ENCODE measurements at regions not wholly inside any gene's neighbourhood (a gene's known extent, or its start where the extent isn't known, plus 50 kb on each side); places are given as distances from the start of the nearest gene placed in this dataset.
"Not testable (repeated sequence)": the region's sequence is repeated elsewhere in the genome, so short reads cannot be mapped to it uniquely, and the experiment has no call there.

DNA sequence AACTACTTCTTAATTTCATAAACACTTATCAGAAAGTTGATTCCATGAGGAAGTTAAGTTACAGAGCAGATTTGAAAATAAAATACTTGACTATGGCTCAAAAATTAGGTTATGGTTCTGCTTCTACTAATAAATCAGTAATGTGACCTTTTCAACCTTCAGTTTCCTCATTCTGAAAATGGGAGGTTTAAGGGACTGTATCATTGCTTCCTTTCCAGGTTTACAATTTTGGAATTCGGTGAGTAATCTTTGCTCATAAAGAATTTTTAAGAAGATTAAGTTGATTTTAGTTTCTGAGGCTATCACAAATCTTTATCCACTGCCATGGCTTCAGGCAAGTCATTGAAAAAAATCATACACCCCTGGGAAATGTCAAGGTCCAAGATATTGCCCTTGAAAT is 1061.2 kb downstream of the DIPK2A start:
- Mint-ChIP-seq H3K27me3 (ENCODE audit: insufficient read depth, unreplicated experiment) (no peaks in the 10 kb centered on the region), H3K4me1 (ENCODE audit: insufficient read depth, unreplicated experiment) (no peaks in the 10 kb centered on the region), H3K36me3 (ENCODE audit: insufficient read depth, unreplicated experiment) (no peaks in the 10 kb centered on the region), H3K4me3 (ENCODE audit: unreplicated experiment) (no peak overlapping the region), H3K9me3 (ENCODE audit: unreplicated experiment) (peaks cover 16% of the 10 kb centered on the region), H3K27ac (ENCODE audit: low read depth, unreplicated experiment) (no peak overlapping the region)
- TF ChIP-seq, protein P1, sequence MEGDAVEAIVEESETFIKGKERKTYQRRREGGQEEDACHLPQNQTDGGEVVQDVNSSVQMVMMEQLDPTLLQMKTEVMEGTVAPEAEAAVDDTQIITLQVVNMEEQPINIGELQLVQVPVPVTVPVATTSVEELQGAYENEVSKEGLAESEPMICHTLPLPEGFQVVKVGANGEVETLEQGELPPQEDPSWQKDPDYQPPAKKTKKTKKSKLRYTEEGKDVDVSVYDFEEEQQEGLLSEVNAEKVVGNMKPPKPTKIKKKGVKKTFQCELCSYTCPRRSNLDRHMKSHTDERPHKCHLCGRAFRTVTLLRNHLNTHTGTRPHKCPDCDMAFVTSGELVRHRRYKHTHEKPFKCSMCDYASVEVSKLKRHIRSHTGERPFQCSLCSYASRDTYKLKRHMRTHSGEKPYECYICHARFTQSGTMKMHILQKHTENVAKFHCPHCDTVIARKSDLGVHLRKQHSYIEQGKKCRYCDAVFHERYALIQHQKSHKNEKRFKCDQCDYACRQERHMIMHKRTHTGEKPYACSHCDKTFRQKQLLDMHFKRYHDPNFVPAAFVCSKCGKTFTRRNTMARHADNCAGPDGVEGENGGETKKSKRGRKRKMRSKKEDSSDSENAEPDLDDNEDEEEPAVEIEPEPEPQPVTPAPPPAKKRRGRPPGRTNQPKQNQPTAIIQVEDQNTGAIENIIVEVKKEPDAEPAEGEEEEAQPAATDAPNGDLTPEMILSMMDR (IDR thresholded peaks at IDR 0.05; ENCODE audit: unreplicated experiment), result no peak
- DNase-seq (ENCODE audit: unreplicated experiment), result no peak
- intact Hi-C loops (cut with micrococcal nuclease), result no loop called here
- ChIA-PET POLR2A (no interaction called here), CTCF (no interaction called here)
- no TSS peak for BruUV-seq (replicated peaks)

DNA sequence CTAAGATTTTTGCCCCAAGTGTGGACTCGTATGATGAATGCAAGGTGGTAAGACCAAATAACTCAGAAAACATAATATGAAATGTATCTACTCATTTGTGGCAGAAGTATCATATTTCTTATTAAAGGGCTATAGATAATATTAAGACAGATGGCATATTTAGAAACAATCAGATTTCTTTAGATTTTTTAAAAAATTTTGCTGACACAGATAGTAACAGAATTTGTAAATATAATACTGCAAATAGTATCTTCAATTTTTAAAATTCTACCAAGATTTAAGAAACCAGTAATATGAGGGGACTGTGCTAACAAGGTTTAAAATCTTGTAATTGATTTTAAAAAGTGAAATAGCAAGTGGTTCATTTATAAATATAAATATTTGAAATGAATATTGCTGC is 1064.1 kb downstream of the DIPK2A start:
- H3K4me1 Mint-ChIP-seq (ENCODE audit: insufficient read depth, unreplicated experiment), result no peaks in the 10 kb centered on the region
- H3K9me3 Mint-ChIP-seq (ENCODE audit: unreplicated experiment), result no peaks in the 10 kb centered on the region
- TF ChIP-seq, protein P1 (IDR thresholded peaks at IDR 0.05; ENCODE audit: unreplicated experiment), result no peak
- H3K27me3 Mint-ChIP-seq (ENCODE audit: insufficient read depth, unreplicated experiment), result no peaks in the 10 kb centered on the region
- no peak overlapping the region for H3K4me3 Mint-ChIP-seq (ENCODE audit: unreplicated experiment)
- no peak overlapping the region for H3K27ac Mint-ChIP-seq (ENCODE audit: low read depth, unreplicated experiment)
- CTCF ChIA-PET, result interaction anchor here (0.9 kb wide), 1 partner anchor 31 kb away, joined by 3 read pairs; no protein-coding TSS in a partner anchor
- no peaks in the 10 kb centered on the region for H3K36me3 Mint-ChIP-seq (ENCODE audit: insufficient read depth, unreplicated experiment)
- POLR2A ChIA-PET, result no interaction called here
- intact Hi-C loops (cut with micrococcal nuclease), result no loop called here
- no peak for DNase-seq (ENCODE audit: unreplicated experiment)
- BruUV-seq (replicated peaks), result no TSS peak

DNA sequence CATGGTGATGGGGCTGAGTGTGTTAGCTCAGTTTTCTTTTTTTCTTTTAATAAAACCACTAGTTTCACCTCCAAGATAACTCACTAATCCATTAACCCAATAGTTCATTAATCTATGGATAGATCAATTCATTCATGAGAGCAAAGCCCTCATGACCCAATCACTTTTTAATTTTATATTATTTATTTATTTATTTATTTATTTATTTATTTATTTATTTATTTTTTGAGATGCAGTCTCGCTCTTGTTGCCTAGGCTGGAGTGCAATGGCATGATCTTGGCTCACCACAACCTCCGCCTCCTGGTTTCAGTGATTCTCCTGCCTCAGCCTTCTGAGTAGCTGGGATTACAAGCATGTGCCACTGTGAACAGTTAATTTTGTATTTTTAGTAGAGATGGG is 1082.4 kb downstream of the DIPK2A start:
- BruUV-seq (replicated peaks); H3K4me3 Mint-ChIP-seq (ENCODE audit: unreplicated experiment); H3K27me3 Mint-ChIP-seq (ENCODE audit: insufficient read depth, unreplicated experiment); H3K4me1 Mint-ChIP-seq (ENCODE audit: insufficient read depth, unreplicated experiment); H3K27ac Mint-ChIP-seq (ENCODE audit: low read depth, unreplicated experiment); DNase-seq (ENCODE audit: unreplicated experiment); CTCF ChIA-PET; H3K9me3 Mint-ChIP-seq (ENCODE audit: unreplicated experiment); intact Hi-C loops (cut with micrococcal nuclease); H3K36me3 Mint-ChIP-seq (ENCODE audit: insufficient read depth, unreplicated experiment): not testable (repeated sequence)
- POLR2A ChIA-PET, result interaction anchor here (1.0 kb wide), 1 partner anchor 10 kb away, joined by 4 read pairs; no protein-coding TSS in a partner anchor

DNA sequence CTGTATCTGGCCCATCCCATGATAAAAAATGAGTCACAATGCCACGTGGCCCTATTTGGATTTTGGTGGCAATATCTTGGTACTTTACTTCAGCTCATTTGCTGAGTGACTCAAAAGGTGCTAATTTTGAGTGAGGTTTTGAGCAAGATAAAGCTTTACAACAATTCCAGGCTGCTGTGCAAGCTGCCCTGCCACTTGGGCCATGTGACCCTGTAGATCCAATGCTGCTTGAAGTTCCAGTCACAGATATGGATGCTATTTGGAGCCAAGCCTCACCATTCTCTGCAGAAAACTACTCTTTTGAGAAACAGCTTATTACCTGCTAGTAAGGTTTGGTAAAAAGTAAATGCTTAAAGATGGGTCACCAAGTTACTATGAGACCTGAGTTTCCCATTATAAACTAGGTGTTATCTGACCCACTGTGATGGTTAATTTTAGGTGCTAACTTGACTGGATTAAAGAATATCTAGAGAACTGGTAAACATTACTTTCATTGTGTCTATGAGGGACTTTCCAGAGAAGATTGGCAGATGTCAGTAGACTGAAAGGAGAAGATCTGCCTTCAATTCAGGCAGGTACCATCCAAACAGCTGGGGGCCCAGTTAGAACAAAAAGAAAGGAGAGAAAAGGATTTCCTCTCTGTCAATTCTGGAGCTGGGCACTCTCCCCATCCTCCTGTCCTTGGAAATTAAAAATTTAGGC is 1083.9 kb downstream of the DIPK2A start:
- no peak overlapping the region for H3K4me3 Mint-ChIP-seq (ENCODE audit: unreplicated experiment)
- no peaks in the 10 kb centered on the region for H3K4me1 Mint-ChIP-seq (ENCODE audit: insufficient read depth, unreplicated experiment)
- TF ChIP-seq, protein P1 (IDR thresholded peaks at IDR 0.05; ENCODE audit: unreplicated experiment), result no peak
- H3K9me3 Mint-ChIP-seq (ENCODE audit: unreplicated experiment), result no peaks in the 10 kb centered on the region
- POLR2A ChIA-PET, result interaction anchor here (1.0 kb wide), 1 partner anchor 11 kb away, joined by 4 read pairs; no protein-coding TSS in a partner anchor
- DNase-seq (ENCODE audit: unreplicated experiment), result no peak
- H3K27ac Mint-ChIP-seq (ENCODE audit: low read depth, unreplicated experiment), result no peak overlapping the region
- H3K36me3 Mint-ChIP-seq (ENCODE audit: insufficient read depth, unreplicated experiment), result no peaks in the 10 kb centered on the region
- CTCF ChIA-PET, result no interaction called here
- BruUV-seq (replicated peaks), result no TSS peak
- intact Hi-C loops (cut with micrococcal nuclease), result no loop called here
- H3K27me3 Mint-ChIP-seq (ENCODE audit: insufficient read depth, unreplicated experiment), result no peaks in the 10 kb centered on the region
